PFSK-1 (cell line): ENCODE measurements at regions not wholly inside any gene's neighbourhood (a gene's known extent, or its start where the extent isn't known, plus 50 kb on each side); places are given as distances from the start of the nearest gene placed in this dataset.

Experiments
- FOXP2 ChIP-seq: optimal IDR thresholded peaks from 2 replicates; pipeline ENCODE3; 2011; ENCODE audit warnings: borderline replicate concordance, control low read depth, inconsistent platforms; ENCODE audit not compliant: insufficient read depth; ENCODE audit errors: extremely low read length, extremely low read depth
- POLR2AphosphoS5 ChIP-seq: IDR thresholded peaks from 2 replicates; pipeline ENCODE4 v1.6.1; 2012; ENCODE audit warnings: low read depth, mild to moderate bottlenecking, control low read depth, low read length, moderate library complexity
- REST ChIP-seq, 2 experiments: IDR thresholded peaks; 2 replicates each; pipeline versions ENCODE4 v1.6.1 to v1.8.0; 2011 to 2012; ENCODE audit warnings: low read depth in 2 of 2, low read length in 2 of 2, control low read depth in 1 of 2, inconsistent platforms in 1 of 2, mild to moderate bottlenecking in 1 of 2, moderate library complexity in 1 of 2; ENCODE audit not compliant: insufficient read depth in 1 of 2
- SIN3A ChIP-seq: IDR thresholded peaks from 2 replicates; pipeline ENCODE4 v1.6.1; 2012; ENCODE audit warnings: mild to moderate bottlenecking, low read length, moderate library complexity, borderline replicate concordance; ENCODE audit not compliant: insufficient read depth

GRCh38 chr6:12408752-12409151 is 118.6 kb downstream of the EDN1 start:
- no peak for TF ChIP-seq POLR2AphosphoS5
- TF ChIP-seq REST (IDR thresholded peaks at IDR 0.05; ENCODE audit: insufficient read depth in 1 of 2, low read depth in 2 of 2, low read length in 2 of 2): no peak
- TF ChIP-seq FOXP2: no peak
- no peak for TF ChIP-seq SIN3A
